Stimulated activated CD4-positive, alpha-beta T cell treated with anti-CD3 and anti-CD28 coated beads, Interleukin-4, amount 100 ng/mL, for 24 hours (primary cell): ENCODE measurements at regions not wholly inside any gene's neighbourhood (a gene's known extent, or its start where the extent isn't known, plus 50 kb on each side); places are given as distances from the start of the nearest gene placed in this dataset.

Experiments used
- DNase-seq: peaks from one replicate; pipeline ENCODE4 v3.0.0-alpha.2; 2020

- DNase-seq: no peak
These were observed 222.5 kb downstream of the IRF8 start for GRCh38 chr16:86121374-86122010.

GRCh38 chr16:86122681-86123342, 223.8 kb downstream of the IRF8 start:
- no peak for DNase-seq

- no peak for DNase-seq
These were observed 225.4 kb downstream of the IRF8 start for GRCh38 chr16:86124321-86124720.

GRCh38 chr16:86126891-86127290, 227.9 kb downstream of the IRF8 start:
- no peak for DNase-seq

GRCh38 chr16:86127366-86127765, 228.4 kb downstream of the IRF8 start:
- DNase-seq: no peak

GRCh38 chr16:86128246-86128645, 229.3 kb downstream of the IRF8 start:
- no peak for DNase-seq

GRCh38 chr16:86129541-86129940, 230.6 kb downstream of the IRF8 start:
- DNase-seq: no peak

- DNase-seq: no peak
These were observed 234.4 kb downstream of the IRF8 start for GRCh38 chr16:86133377-86133776.

GRCh38 chr16:86133847-86134375, 234.9 kb downstream of the IRF8 start:
- no peak for DNase-seq

GRCh38 chr16:86134802-86135461, 236.0 kb downstream of the IRF8 start:
- DNase-seq: no peak

GRCh38 chr16:86137359-86137758, 238.4 kb downstream of the IRF8 start:
- no peak for DNase-seq

GRCh38 chr16:86138121-86139085, 239.4 kb downstream of the IRF8 start:
- DNase-seq: no peak

GRCh38 chr16:86142801-86143236, 243.9 kb downstream of the IRF8 start:
- no peak for DNase-seq

GRCh38 chr16:86143666-86144065, 244.7 kb downstream of the IRF8 start:
- DNase-seq: no peak

GRCh38 chr16:86145669-86146068, 246.7 kb downstream of the IRF8 start:
- no peak for DNase-seq

GRCh38 chr16:86150641-86151238, 251.8 kb downstream of the IRF8 start:
- no peak for DNase-seq

GRCh38 chr16:86151239-86151851, 252.4 kb downstream of the IRF8 start:
- no peak for DNase-seq

- DNase-seq: no peak
These were observed 257.2 kb downstream of the IRF8 start for GRCh38 chr16:86156155-86156554.

- DNase-seq: no peak
These were observed 258.8 kb downstream of the IRF8 start for GRCh38 chr16:86157616-86158247.

- no peak for DNase-seq
These were observed 259.9 kb downstream of the IRF8 start for GRCh38 chr16:86158688-86159360.

- no peak for DNase-seq
These were observed 266.5 kb downstream of the IRF8 start for GRCh38 chr16:86165479-86165878.
